Activated CD4-positive, alpha-beta T cell treated with anti-CD3 and anti-CD28 coated beads for 1 hour (primary cell): ENCODE measurements at regions not wholly inside any gene's neighbourhood (a gene's known extent, or its start where the extent isn't known, plus 50 kb on each side); places are given as distances from the start of the nearest gene placed in this dataset.
"Not testable (repeated sequence)": the region's sequence is repeated elsewhere in the genome, so short reads cannot be mapped to it uniquely, and the experiment has no call there.

ENCODE experiments used
- DNase-seq: peaks from one replicate; pipeline ENCODE4 v3.0.0-alpha.2; 2020

- no peak for DNase-seq
Measured at GRCh38 chr18:78492064-78492812, 487.4 kb upstream of the SALL3 start.

- no peak for DNase-seq
Measured at GRCh38 chr18:78492813-78493371, 486.7 kb upstream of the SALL3 start.

- not testable (repeated sequence) for DNase-seq
Measured at GRCh38 chr18:78493490-78493889, 486.1 kb upstream of the SALL3 start.

DNA sequence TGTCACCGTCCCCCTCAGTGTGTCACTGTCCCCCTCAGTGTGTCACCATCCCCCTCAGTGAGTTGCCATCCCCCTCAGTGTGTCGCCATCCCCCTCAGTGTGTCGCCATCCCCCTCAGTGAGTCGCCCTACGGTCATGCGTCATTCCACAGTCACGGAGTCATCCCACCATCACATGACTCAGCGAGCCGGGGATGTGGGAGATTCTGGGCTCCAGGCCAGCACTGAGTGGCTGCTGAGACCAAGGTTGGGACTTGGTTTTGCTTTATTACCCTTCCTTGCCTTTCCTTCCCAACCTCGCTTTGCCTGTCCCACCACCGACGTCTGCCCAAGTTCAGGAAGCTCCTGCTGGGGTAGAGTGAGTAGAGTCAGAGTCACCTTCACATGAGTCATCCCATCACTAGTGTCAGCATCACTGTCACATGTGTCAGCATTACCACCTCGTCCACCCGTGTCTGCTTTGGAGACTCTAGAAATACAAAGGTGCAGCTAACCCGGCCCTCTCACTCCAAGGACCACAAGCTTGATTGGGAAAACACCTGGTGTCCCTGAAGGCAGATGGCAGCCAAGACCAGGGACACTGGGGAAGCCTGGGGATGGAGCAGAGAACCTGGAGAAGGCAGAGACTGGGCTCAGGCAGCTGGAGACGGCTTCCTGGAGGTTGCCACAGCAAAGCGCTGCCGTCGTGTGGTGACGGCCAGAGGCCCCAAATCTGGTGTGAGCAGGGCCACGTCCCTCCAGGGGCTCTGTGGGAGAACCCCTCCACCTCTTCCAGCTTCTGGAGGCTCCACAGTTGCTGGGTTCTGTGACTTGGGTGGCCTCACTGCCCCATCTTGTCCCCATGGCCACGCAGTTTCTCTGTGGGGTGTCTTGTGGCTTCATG lies 485.2 kb upstream of the SALL3 start:
- no peak for DNase-seq

DNA sequence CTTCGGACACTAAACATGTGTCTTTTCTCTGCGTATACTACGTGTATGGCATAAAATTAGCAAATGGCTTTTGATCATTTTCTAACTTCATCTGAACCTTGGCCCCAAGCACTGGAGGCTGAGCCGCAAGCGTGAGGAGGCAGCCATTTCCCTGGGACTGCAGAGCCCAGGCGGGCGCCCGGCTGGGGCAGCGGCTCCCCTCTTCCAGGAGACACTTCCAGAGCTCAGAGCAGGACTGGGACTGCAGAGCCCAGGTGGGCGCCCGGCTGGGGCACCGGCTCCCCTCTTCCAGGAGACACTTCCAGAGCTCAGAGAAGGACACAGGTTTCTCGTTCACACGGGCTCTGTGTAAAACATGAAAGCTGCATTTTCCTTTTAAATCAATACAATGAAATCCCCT lies 484.1 kb upstream of the SALL3 start:
- no peak for DNase-seq

DNA sequence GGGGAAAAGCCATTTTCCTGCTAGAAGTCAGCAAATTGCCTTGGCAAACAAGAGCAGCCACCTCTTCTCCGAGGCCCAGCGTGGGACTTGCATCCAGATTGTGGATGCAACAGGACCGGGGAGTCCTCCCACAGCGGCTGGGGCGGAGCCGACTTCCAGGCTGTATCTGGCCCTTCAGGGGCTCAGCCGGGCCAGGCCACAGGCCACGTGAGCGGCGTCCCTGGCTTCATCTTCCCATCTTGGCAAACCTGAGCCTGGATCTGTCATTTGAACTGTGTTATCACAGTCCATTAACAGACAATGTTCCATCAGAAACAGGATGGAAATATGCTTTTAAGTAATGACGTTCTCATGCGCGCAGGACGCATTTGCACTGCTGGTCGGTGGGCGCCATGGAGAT lies 483.5 kb upstream of the SALL3 start:
- no peak for DNase-seq

- no peak for DNase-seq
Measured at GRCh38 chr18:78497641-78498040, 482.0 kb upstream of the SALL3 start.

GRCh38 chr18:78499586-78499985 lies 480.0 kb upstream of the SALL3 start:
- no peak for DNase-seq

DNA sequence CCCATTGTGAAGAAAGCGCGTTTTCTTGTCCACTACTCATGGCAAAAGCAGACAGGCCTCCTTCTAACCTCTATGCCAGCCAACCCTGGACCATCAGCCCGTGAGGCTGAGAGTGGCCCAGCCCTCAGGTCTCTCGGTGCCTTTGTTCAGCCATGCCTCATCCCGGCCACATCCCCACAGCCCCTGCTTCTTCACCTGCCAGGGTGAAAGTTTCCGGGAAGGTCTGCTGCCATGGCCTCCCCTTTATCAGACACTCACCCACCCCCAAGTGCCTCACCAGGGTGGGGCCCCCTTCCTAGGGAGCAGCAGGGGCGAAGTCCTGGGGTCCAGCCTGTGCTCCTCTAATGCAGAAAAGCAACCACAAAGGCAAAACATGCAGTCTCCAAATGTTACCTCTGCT lies 478.4 kb upstream of the SALL3 start:
- no peak for DNase-seq

DNA sequence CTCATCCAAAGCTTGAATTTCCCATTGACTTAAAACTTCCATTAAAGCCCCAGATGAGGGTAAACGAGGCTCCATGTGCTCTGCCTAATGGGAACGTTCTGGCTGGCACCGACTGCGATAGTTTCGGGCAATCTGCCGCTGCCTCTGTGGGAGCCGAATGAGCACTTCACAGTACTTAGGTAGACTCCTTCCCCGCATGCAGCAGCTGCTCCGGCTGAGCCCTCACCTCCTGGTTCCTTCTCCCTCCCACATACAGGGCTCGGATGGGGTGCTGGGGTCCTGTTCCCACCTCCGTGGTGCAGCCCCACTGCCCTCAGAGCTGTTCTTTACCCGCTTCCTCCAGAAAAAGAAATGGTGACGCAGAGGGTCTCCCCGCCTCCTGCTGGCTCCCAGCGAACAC lies 476.5 kb upstream of the SALL3 start:
- no peak for DNase-seq

- DNase-seq: no peak
Measured at GRCh38 chr18:78505851-78506461, 473.7 kb upstream of the SALL3 start.

DNA sequence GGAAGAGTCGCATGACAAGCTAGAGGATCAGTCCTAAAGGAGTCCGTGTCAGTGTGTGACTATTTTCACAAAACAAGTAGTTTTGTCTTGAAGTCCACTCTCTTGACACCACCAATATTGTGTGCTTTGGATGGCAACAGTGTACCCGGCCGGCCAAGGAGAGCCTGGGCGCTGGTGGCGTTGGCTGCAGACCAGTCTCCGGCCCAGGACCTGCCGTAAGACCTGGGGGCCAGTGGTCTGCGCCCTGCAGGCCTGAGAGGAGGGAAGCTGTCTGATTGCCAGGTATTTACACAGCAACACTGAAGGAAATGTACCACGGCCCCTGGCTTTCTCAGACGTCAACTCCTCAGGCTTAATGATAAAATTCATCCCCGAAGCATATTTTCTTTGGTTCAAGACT lies 472.4 kb upstream of the SALL3 start:
- DNase-seq: no peak

- DNase-seq: not testable (repeated sequence)
Measured at GRCh38 chr18:78508228-78508824, 471.3 kb upstream of the SALL3 start.

DNA sequence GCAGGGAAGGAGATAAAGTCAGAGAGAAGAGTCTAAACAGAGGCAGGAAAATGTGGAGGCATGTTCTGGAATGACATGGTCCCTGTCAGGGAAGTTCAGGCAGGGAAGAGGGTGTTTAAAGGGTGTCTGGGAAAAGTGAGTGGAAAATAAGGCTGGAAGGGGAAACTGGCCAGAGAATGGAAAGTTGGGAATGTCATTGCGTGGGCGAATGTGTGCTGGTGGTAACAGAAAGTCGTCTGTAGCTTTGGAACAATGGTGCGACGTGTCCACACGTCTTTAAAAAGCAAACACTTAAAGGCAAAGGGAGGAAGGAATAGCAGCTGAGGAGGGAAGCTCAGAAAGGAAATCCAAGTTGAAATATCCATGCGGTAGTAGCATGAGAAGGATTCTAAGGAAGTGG lies 469.5 kb upstream of the SALL3 start:
- no peak for DNase-seq

DNA sequence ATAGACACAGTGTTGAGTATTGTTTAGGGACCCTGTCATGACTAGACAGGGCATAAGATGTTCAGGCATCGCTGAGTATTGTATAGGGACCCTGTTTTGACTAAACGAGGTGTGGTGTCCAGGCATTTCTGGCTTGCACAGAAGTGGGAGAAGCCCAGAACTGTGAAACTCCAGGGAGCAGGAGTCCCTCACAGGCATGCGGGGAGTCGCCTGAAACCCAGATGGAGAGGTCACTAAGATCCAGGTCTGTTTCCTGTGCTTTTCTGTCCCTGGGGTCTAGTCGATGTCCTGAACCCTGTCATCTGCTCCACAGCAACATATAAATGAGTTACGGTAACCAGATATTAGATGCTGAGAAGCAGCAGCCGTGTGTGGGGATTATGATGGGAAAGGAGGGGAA lies 469.0 kb upstream of the SALL3 start:
- no peak for DNase-seq

DNA sequence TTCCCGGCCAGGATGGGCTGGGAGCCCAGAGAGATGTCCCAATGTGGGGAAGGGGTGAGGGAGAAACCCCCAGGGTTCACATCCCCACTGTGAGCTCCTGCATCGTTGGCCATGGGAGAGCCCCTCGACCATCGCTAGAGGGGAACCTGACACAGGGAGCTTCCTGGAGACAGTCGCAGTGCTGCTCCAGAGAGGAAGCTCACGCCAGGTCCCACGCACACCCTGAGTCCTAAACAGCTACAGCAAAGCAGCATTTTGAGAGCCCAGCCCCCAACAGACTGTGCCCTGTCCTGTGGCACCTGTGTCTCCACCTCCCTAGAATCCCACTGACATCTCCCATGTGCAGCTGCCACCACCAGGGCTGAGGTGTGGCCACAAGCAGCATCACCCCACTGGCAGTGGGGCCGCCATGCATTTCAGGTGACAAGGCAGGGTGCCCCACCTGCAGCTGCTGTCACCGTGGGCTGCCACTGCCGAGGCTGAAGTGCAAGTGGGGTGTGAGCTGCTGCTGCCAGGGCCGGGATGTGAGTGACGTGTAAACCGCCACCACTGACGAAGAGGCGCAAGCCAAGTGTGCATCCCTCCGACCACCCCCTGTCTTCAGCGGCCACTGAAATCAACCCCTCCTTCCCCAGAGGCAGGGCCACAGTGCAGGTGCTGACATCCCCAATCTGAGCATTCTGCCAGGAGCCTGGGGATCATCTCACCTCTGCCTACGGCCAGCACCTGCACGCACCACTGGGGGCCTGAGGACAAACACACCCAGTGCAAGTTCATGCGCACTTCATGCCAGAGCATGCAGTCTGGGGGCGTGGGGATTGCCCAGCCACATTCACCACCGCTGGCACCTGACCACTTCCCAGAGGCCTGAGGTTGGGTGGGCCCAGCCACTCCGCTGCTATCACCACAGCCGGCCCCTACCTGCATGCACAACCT lies 467.7 kb upstream of the SALL3 start:
- no peak for DNase-seq

- no peak for DNase-seq
Measured at GRCh38 chr18:78514910-78515670, 464.5 kb upstream of the SALL3 start.

DNA sequence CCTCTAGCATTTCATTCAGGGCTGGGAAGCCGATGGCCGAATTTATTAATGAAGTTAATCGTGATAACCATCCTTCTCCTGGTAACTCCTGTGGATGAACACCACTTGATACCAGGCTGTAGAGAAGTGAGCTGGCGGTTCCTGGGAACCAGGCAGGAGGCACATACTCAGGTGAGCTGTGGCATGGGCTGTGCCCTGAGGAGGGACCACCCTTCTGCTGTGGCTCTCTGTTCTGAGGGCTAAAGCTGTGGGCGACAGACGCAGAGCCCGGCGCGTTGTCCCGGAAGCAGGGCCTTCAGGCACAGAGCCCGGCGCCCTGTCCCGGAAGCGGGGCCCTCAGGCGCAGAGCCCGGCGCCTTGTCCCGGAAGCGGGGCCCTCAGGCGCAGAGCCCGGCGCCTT lies 462.3 kb upstream of the SALL3 start:
- DNase-seq: no peak

DNA sequence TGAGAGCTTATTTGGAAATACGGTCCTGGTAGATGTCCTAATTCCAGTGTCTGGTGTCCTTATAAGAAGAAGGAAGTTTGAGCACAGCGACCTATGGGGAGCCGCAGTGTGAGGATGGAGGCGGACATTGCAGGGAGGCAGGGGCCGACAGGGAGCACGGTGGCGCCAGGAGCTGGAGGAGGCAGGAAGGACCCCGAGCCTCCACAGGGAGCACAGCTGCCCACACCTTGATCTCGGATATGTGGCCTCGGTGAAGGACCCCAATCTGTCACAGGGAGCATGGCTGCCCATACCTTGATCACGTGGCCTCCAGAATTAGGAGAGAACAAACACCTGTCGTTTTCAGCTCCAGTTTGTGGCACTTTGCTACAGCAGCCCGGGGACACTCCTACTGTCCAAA lies 461.6 kb upstream of the SALL3 start:
- no peak for DNase-seq

DNA sequence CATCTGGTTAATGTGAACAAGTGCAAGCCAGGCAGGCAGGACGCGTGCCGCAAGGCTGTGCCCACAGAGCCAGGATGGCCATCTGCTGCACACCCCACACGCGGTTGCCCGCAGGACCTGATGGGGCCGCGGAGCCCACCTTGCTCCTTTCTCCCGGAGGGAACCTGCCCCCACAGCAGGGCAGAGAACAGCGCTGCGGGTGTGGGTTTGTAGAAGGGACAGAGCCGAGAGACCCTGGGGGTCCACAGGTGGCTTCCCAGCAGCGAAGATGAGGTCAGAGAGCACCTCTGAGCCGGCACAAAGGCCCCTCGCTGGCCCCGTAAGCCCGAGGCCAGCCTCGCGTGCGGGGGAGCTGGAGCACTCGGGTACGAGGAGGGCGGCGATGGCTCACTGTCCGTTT lies 460.8 kb upstream of the SALL3 start:
- no peak for DNase-seq

DNA sequence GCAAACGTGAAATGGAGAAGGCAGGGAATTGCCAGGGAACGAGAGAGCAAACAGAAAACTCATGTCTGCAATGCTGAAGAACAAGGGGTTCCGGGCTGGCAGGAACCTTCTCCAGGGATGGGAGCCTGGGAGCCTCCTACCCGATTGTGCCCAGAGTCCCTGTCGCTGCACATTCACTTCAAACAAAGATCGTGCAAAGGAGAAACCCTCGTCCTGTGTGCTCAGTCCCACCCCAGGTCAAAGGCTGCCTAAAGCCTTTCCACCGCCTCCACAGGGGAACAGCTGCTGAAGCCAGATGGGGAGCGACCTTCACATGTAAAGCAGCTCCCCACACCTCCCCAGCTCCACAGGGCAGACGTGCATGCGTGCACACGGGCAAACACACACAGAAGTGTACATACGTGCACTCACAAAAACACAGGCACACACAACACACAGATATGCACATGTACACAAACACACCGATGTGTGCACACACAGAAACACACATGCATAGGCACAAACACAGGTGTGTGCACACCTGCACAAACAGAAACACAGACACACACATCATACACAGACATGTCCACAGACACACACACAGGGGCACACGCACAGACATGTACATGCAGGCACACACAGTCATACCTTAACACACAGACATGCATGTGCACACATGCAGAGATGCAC lies 460.1 kb upstream of the SALL3 start:
- DNase-seq: no peak
